Caco-2 (cell line): ENCODE measurements at regions not wholly inside any gene's neighbourhood (a gene's known extent, or its start where the extent isn't known, plus 50 kb on each side); places are given as distances from the start of the nearest gene placed in this dataset.
"Not testable (repeated sequence)": the region's sequence is repeated elsewhere in the genome, so short reads cannot be mapped to it uniquely, and the experiment has no call there.

Source experiments
- BruUV-seq: library from RNA; stranded (reverse); fragments of 400-500 nt; replicated peaks from 2 replicates; lab custom pipeline; 2021; lab: Mats Ljungman, UMichigan
- CTCF ChIA-PET: fragments of 300-600 bp; sonication (Branson Sonifier 250); formaldehyde crosslinking; loops from one replicate; lab custom pipeline; 2022; ENCODE audit warnings: antibody characterized with exemption; lab: Charles Lee
- POLR2A ChIA-PET: fragments of 300-600 bp; sonication (Branson Sonifier 250); formaldehyde crosslinking; loops from one replicate; lab custom pipeline; 2022; ENCODE audit warnings: antibody characterized with exemption; lab: Charles Lee
- DNase-seq, 2 experiments: peaks; one replicate each; pipeline versions ENCODE4 v3.0.0 to v3.0.0-alpha.2; 2020 to 2022
- H3K27me3 ChIP-seq: replicated peaks from 2 replicates; pipeline ENCODE4 v1.6.0; 2011; ENCODE audit warnings: low read length; ENCODE audit not compliant: control insufficient read depth, insufficient read depth
- H3K36me3 ChIP-seq: 2 replicates; pipeline ENCODE4 v1.5.1; 2011; ENCODE audit warnings: low read length; ENCODE audit not compliant: control insufficient read depth, insufficient read depth
- H3K4me1 ChIP-seq: fragments of 250-450 bp; sonication (Bioruptor Pico); 2 replicates; pipeline ENCODE4 v1.5.1; 2020; ENCODE audit warnings: mild to moderate bottlenecking
- H3K4me3 ChIP-seq: 2 replicates; pipeline ENCODE4 v1.5.1; 2011; ENCODE audit warnings: low read depth, mild to moderate bottlenecking, control low read depth, low read length
- H3K9me3 ChIP-seq: fragments of 250-450 bp; sonication (Bioruptor Pico); 2 replicates; pipeline ENCODE4 v1.5.1; 2020; ENCODE audit warnings: mild to moderate bottlenecking, moderate library complexity
- H3K27ac Mint-ChIP-seq: one replicate; pipeline ENCODE4 v1.8.0; 2022; ENCODE audit warnings: mixed read lengths; ENCODE audit not compliant: unreplicated experiment
- H3K27me3 Mint-ChIP-seq: one replicate; pipeline ENCODE4 v1.8.0; 2022; ENCODE audit warnings: mixed read lengths; ENCODE audit not compliant: insufficient read depth, unreplicated experiment
- H3K36me3 Mint-ChIP-seq: one replicate; pipeline ENCODE4 v1.8.0; 2022; ENCODE audit warnings: mild to moderate bottlenecking, mixed read lengths; ENCODE audit not compliant: insufficient read depth, unreplicated experiment
- H3K4me1 Mint-ChIP-seq: one replicate; pipeline ENCODE4 v1.8.0; 2022; ENCODE audit warnings: low read depth, mixed read lengths; ENCODE audit not compliant: unreplicated experiment
- H3K4me3 Mint-ChIP-seq: one replicate; pipeline ENCODE4 v1.8.0; 2022; ENCODE audit warnings: mild to moderate bottlenecking, moderate library complexity, mixed read lengths; ENCODE audit not compliant: unreplicated experiment
- H3K9me3 Mint-ChIP-seq: one replicate; pipeline ENCODE4 v1.8.0; 2022; ENCODE audit warnings: mixed read lengths; ENCODE audit not compliant: unreplicated experiment
- intact Hi-C: fragments of 100-400 bp; cut with micrococcal nuclease; formaldehyde crosslinking; loops from one replicate; pipeline ENCODE4 v1.10.0; 2022; ENCODE audit not compliant: unreplicated experiment
- TF ChIP-seq, protein P1 (sequence below), 2 experiments: fragments of 200-600 bp in 1 of 2; IDR thresholded peaks; 1 replicate in 1 of 2; 2 replicates in 1 of 2; pipeline versions ENCODE4 v1.5.1 to v1.8.0; 2011 to 2022; ENCODE audit warnings: antibody characterized with exemption in 1 of 2, control low read depth in 1 of 2, inconsistent platforms in 1 of 2, low read depth in 1 of 2, low read length in 1 of 2, mild to moderate bottlenecking in 1 of 2, moderate library complexity in 1 of 2; ENCODE audit not compliant: insufficient read depth in 1 of 2, severe bottlenecking in 1 of 2, unreplicated experiment in 1 of 2

DNA sequence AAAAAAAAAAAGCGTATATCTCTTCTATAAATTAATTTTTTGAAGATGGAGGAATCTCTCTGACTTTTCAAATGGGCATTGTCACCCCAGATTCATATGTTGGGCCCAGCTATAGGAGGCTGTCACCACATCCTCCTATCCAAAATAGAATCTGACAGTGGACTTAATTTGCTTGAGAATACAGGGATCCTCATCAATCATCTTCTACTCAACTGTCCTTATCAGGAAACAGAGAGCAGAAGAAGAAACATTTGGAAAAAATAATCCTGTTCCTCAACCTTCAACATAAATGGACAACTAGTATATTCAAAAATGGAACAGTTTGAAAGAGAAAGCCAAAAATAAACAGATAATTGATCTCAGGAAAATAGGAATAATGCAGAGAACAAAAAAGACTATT is 725.4 kb upstream of the INTU start:
- H3K27ac Mint-ChIP-seq: no peak overlapping the region
- intact Hi-C loops: no loop called here
- no TSS peak for BruUV-seq

GRCh38 chr4:126916049-126916625 is 716.6 kb upstream of the INTU start:
- Mint-ChIP-seq H3K9me3 (no peaks in the 10 kb centered on the region), H3K27ac (no peak overlapping the region), H3K27me3 (no peaks in the 10 kb centered on the region), H3K4me3 (no peak overlapping the region), H3K4me1 (no peaks in the 10 kb centered on the region), H3K36me3 (no peaks in the 10 kb centered on the region)
- no TSS peak for BruUV-seq
- no peaks in the 10 kb centered on the region for H3K9me3 ChIP-seq
- no peak overlapping the region for H3K4me3 ChIP-seq
- ChIA-PET POLR2A (no interaction called here), CTCF (no interaction called here)
- H3K36me3 ChIP-seq: no peaks in the 10 kb centered on the region
- no peak for DNase-seq
- no peaks in the 10 kb centered on the region for H3K4me1 ChIP-seq
- intact Hi-C loops: no loop called here
- TF ChIP-seq, protein P1, sequence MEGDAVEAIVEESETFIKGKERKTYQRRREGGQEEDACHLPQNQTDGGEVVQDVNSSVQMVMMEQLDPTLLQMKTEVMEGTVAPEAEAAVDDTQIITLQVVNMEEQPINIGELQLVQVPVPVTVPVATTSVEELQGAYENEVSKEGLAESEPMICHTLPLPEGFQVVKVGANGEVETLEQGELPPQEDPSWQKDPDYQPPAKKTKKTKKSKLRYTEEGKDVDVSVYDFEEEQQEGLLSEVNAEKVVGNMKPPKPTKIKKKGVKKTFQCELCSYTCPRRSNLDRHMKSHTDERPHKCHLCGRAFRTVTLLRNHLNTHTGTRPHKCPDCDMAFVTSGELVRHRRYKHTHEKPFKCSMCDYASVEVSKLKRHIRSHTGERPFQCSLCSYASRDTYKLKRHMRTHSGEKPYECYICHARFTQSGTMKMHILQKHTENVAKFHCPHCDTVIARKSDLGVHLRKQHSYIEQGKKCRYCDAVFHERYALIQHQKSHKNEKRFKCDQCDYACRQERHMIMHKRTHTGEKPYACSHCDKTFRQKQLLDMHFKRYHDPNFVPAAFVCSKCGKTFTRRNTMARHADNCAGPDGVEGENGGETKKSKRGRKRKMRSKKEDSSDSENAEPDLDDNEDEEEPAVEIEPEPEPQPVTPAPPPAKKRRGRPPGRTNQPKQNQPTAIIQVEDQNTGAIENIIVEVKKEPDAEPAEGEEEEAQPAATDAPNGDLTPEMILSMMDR (IDR thresholded peaks at IDR 0.05; ENCODE audit: insufficient read depth in 1 of 2, low read depth in 1 of 2, low read length in 1 of 2, severe bottlenecking in 1 of 2, unreplicated experiment in 1 of 2): no peak
- no peaks in the 10 kb centered on the region for H3K27me3 ChIP-seq

More for the DNA sequence above, 725.4 kb upstream of the INTU start:
- Mint-ChIP-seq H3K9me3 (no peaks in the 10 kb centered on the region), H3K36me3 (no peaks in the 10 kb centered on the region), H3K27me3 (no peaks in the 10 kb centered on the region), H3K4me3 (no peak overlapping the region), H3K4me1 (no peaks in the 10 kb centered on the region)
- ChIA-PET POLR2A (no interaction called here), CTCF (no interaction called here)
- Histone ChIP-seq H3K4me1 (no peaks in the 10 kb centered on the region), H3K4me3 (no peak overlapping the region), H3K36me3 (no peaks in the 10 kb centered on the region), H3K27me3 (no peaks in the 10 kb centered on the region), H3K9me3 (no peaks in the 10 kb centered on the region)
- DNase-seq: no peak
- TF ChIP-seq, protein P1 (IDR thresholded peaks at IDR 0.05; ENCODE audit: insufficient read depth in 1 of 2, low read depth in 1 of 2, low read length in 1 of 2, severe bottlenecking in 1 of 2, unreplicated experiment in 1 of 2): no peak

DNA sequence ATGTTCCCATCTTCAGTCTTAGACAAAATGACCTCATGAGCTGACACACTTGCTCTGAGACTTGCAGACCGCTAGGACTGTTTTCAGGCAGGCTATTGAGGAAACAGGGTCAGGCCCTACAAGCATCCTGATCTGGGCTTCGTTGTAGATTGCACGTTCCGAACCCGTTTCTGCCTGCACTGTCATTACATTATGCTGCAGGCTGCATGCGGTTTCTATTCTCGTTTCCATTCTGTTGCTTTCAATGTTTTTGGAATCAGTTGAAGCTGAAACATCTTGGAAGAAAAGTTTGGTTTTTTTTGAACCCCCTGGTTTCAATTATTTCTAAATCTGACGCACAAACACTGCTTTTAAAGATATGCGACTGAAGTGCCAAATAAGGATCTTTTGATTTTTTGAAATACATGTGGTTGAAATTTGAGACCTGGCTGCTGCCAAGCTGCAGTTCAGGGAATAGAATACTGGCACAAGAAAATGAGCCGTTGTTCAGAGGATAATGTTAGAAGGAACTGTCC is 716.1 kb upstream of the INTU start:
- ChIA-PET CTCF (no interaction called here), POLR2A (no interaction called here)
- no peak overlapping the region for H3K27ac Mint-ChIP-seq
- Histone ChIP-seq H3K4me3 (no peak overlapping the region), H3K9me3 (no peaks in the 10 kb centered on the region), H3K36me3 (no peaks in the 10 kb centered on the region), H3K4me1 (no peaks in the 10 kb centered on the region), H3K27me3 (no peaks in the 10 kb centered on the region)
- no peaks in the 10 kb centered on the region for H3K4me1 Mint-ChIP-seq
- H3K9me3 Mint-ChIP-seq: no peaks in the 10 kb centered on the region
- H3K36me3 Mint-ChIP-seq: no peaks in the 10 kb centered on the region
- TF ChIP-seq, protein P1 (IDR thresholded peaks at IDR 0.05; ENCODE audit: insufficient read depth in 1 of 2, low read depth in 1 of 2, low read length in 1 of 2, severe bottlenecking in 1 of 2, unreplicated experiment in 1 of 2): no peak
- no peak for DNase-seq
- intact Hi-C loops: no loop called here
- no peak overlapping the region for H3K4me3 Mint-ChIP-seq
- no TSS peak for BruUV-seq
- H3K27me3 Mint-ChIP-seq: no peaks in the 10 kb centered on the region

GRCh38 chr4:126922328-126922938 is 710.3 kb upstream of the INTU start:
- H3K4me3 ChIP-seq, H3K27me3 ChIP-seq, H3K36me3 Mint-ChIP-seq, intact Hi-C loops, H3K27ac Mint-ChIP-seq, POLR2A ChIA-PET, H3K4me1 Mint-ChIP-seq, DNase-seq, H3K36me3 ChIP-seq, BruUV-seq, H3K9me3 Mint-ChIP-seq, H3K9me3 ChIP-seq, CTCF ChIA-PET, H3K4me3 Mint-ChIP-seq, H3K27me3 Mint-ChIP-seq, H3K4me1 ChIP-seq: not testable (repeated sequence)
